Breast epithelium (tissue), 3 donors: ENCODE measurements at regions not wholly inside any gene's neighbourhood (a gene's known extent, or its start where the extent isn't known, plus 50 kb on each side); places are given as distances from the start of the nearest gene placed in this dataset.
"Not testable (repeated sequence)": the region's sequence is repeated elsewhere in the genome, so short reads cannot be mapped to it uniquely, and the experiment has no call there.

Experiments
- POLR2AphosphoS5 ChIP-seq, 3 donors: sonication (generic); formaldehyde crosslinking; IDR thresholded peaks; one replicate each; pipeline ENCODE4 v1.6.1; 2017; ENCODE audit warnings: antibody characterized with exemption in 3 of 3
- TF ChIP-seq, protein P1 (sequence below), 3 donors: fragments of 450-650 bp; IDR thresholded peaks; one replicate each; pipeline ENCODE4 v1.5.1; 2016 to 2017; ENCODE audit warnings: antibody characterized with exemption in 3 of 3, mild to moderate bottlenecking in 3 of 3, moderate library complexity in 3 of 3

DNA sequence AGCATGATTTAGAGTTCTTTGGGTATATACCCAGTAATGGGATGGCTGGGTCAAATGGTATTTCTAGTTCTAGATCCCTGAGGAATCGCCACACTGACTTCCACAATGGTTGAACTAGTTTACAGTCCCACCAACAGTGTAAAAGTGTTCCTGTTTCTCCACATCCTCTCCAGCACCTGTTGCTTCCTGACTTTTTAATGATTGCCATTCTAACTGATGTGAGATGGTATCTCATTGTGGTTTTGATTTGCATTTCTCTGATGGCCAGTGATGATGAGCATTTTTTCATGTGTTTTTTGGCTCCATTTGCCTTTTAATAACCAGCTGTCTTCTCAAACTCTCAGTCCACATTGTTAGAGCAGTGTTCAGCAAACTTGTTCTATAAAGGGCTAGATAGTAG is 155.9 kb downstream of the MFSD1 start:
- TF ChIP-seq, protein P1, sequence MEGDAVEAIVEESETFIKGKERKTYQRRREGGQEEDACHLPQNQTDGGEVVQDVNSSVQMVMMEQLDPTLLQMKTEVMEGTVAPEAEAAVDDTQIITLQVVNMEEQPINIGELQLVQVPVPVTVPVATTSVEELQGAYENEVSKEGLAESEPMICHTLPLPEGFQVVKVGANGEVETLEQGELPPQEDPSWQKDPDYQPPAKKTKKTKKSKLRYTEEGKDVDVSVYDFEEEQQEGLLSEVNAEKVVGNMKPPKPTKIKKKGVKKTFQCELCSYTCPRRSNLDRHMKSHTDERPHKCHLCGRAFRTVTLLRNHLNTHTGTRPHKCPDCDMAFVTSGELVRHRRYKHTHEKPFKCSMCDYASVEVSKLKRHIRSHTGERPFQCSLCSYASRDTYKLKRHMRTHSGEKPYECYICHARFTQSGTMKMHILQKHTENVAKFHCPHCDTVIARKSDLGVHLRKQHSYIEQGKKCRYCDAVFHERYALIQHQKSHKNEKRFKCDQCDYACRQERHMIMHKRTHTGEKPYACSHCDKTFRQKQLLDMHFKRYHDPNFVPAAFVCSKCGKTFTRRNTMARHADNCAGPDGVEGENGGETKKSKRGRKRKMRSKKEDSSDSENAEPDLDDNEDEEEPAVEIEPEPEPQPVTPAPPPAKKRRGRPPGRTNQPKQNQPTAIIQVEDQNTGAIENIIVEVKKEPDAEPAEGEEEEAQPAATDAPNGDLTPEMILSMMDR (IDR thresholded peaks at IDR 0.05): not testable (repeated sequence)
- not testable (repeated sequence) for TF ChIP-seq POLR2AphosphoS5 (IDR thresholded peaks at IDR 0.05)
